GM21526 (cell line): ENCODE measurements at regions not wholly inside any gene's neighbourhood (a gene's known extent, or its start where the extent isn't known, plus 50 kb on each side); places are given as distances from the start of the nearest gene placed in this dataset.
A peak's percentile ranks its signal among the peaks of the same experiment; 100 is the strongest.

ENCODE experiments used
- ATAC-seq: cut with Tn5 transposase; IDR thresholded peaks from one replicate; pipeline ENCODE4 v1.9.1; 2021; ENCODE audit warnings: moderate library complexity; ENCODE audit not compliant: unreplicated experiment, low FRiP score

GRCh38 chr13:74046431-74046830, 87.8 kb downstream of the KLF12 start:
- no peak for ATAC-seq

GRCh38 chr13:74045583-74045982, 88.6 kb downstream of the KLF12 start:
- no peak for ATAC-seq

- no peak for ATAC-seq
Measured at GRCh38 chr13:74043237-74043636, 91.0 kb downstream of the KLF12 start.

- ATAC-seq, result peak; percentile 96
Measured at GRCh38 chr13:74040200-74040599, 94.0 kb downstream of the KLF12 start.

- ATAC-seq, result no peak
Measured at GRCh38 chr13:74039667-74040066, 94.5 kb downstream of the KLF12 start.

- ATAC-seq, result no peak
Measured at GRCh38 chr13:74039154-74039553, 95.0 kb downstream of the KLF12 start.

GRCh38 chr13:74037762-74038161, 96.4 kb downstream of the KLF12 start:
- no peak for ATAC-seq

GRCh38 chr13:74036373-74036772, 97.8 kb downstream of the KLF12 start:
- no peak for ATAC-seq

GRCh38 chr13:74035896-74036295, 98.3 kb downstream of the KLF12 start:
- no peak for ATAC-seq

GRCh38 chr13:74032325-74032724, 101.9 kb downstream of the KLF12 start:
- no peak for ATAC-seq

- ATAC-seq, result peak; percentile 32
Measured at GRCh38 chr13:74027161-74027779, 106.9 kb downstream of the KLF12 start.

GRCh38 chr13:74026753-74027152, 107.5 kb downstream of the KLF12 start:
- ATAC-seq, result peak; percentile 95

- no peak for ATAC-seq
Measured at GRCh38 chr13:74025369-74025768, 108.8 kb downstream of the KLF12 start.

GRCh38 chr13:74024856-74025255, 109.3 kb downstream of the KLF12 start:
- no peak for ATAC-seq

GRCh38 chr13:74024314-74024713, 109.9 kb downstream of the KLF12 start:
- no peak for ATAC-seq

GRCh38 chr13:74023484-74023883, 110.7 kb downstream of the KLF12 start:
- ATAC-seq, result no peak

GRCh38 chr13:74021505-74021904, 112.7 kb downstream of the KLF12 start:
- no peak for ATAC-seq

GRCh38 chr13:74018062-74018431, 116.2 kb downstream of the KLF12 start:
- no peak for ATAC-seq

- no peak for ATAC-seq
Measured at GRCh38 chr13:74017301-74018061, 116.7 kb downstream of the KLF12 start.

- ATAC-seq, result peak; percentile 57
Measured at GRCh38 chr13:74015137-74015536, 119.1 kb downstream of the KLF12 start.

- no peak for ATAC-seq
Measured at GRCh38 chr13:74009100-74009668, 125.0 kb downstream of the KLF12 start.

- no peak for ATAC-seq
Measured at GRCh38 chr13:74006666-74007065, 127.5 kb downstream of the KLF12 start.
